ENCODE measurements at regions not wholly inside any gene's neighbourhood (a gene's known extent, or its start where the extent isn't known, plus 50 kb on each side); places are given as distances from the start of the nearest gene placed in this dataset.

GRCh38 chr13:90950160-90950559 lies 397.3 kb upstream of the MIR17HG start:
- DNase-seq: no peak

GRCh38 chr13:90951663-90952062 lies 395.8 kb upstream of the MIR17HG start:
- no peak for DNase-seq

GRCh38 chr13:90952326-90952725 lies 395.2 kb upstream of the MIR17HG start:
- no peak for DNase-seq

GRCh38 chr13:90954605-90955195 lies 392.8 kb upstream of the MIR17HG start:
- no peak for DNase-seq

- no peak for DNase-seq
Measured at GRCh38 chr13:90956031-90956430, 391.5 kb upstream of the MIR17HG start.

- no peak for DNase-seq
Measured at GRCh38 chr13:90958866-90959265, 388.6 kb upstream of the MIR17HG start.

GRCh38 chr13:90968166-90968904 lies 379.2 kb upstream of the MIR17HG start:
- DNase-seq: peak in 1 of 2 experiments; percentile 19

- DNase-seq: no peak
Measured at GRCh38 chr13:90974249-90974975, 373.1 kb upstream of the MIR17HG start.

GRCh38 chr13:90979059-90979458 lies 368.4 kb upstream of the MIR17HG start:
- no peak for DNase-seq

GRCh38 chr13:90984756-90985155 lies 362.7 kb upstream of the MIR17HG start:
- DNase-seq: no peak

GRCh38 chr13:90995001-90995400 lies 352.5 kb upstream of the MIR17HG start:
- DNase-seq: no peak

- DNase-seq: no peak
Measured at GRCh38 chr13:90995614-90996013, 351.9 kb upstream of the MIR17HG start.

GRCh38 chr13:90997951-90998350 lies 349.5 kb upstream of the MIR17HG start:
- DNase-seq: no peak

- no peak for DNase-seq
Measured at GRCh38 chr13:90999401-90999800, 348.1 kb upstream of the MIR17HG start.

GRCh38 chr13:91001371-91001770 lies 346.1 kb upstream of the MIR17HG start:
- DNase-seq: no peak

- no peak for DNase-seq
Measured at GRCh38 chr13:91014696-91015095, 332.8 kb upstream of the MIR17HG start.

- DNase-seq: peak; percentile 2 to 54
Measured at GRCh38 chr13:91017031-91017668, 330.3 kb upstream of the MIR17HG start.

GRCh38 chr13:91017669-91018053 lies 329.8 kb upstream of the MIR17HG start:
- no peak for DNase-seq

- DNase-seq: no peak
Measured at GRCh38 chr13:91020461-91021034, 326.9 kb upstream of the MIR17HG start.

GRCh38 chr13:91024157-91024792 lies 323.2 kb upstream of the MIR17HG start:
- DNase-seq: no peak

GRCh38 chr13:91025442-91025841 lies 322.0 kb upstream of the MIR17HG start:
- DNase-seq: no peak

- no peak for DNase-seq
Measured at GRCh38 chr13:91031508-91031907, 316.0 kb upstream of the MIR17HG start.

GRCh38 chr13:91032104-91032503 lies 315.4 kb upstream of the MIR17HG start:
- no peak for DNase-seq
